GM12872 (cell line): ENCODE measurements at regions not wholly inside any gene's neighbourhood (a gene's known extent, or its start where the extent isn't known, plus 50 kb on each side); places are given as distances from the start of the nearest gene placed in this dataset.

ENCODE experiments used
- TF ChIP-seq, protein P1 (sequence below): IDR thresholded peaks from 3 replicates; pipeline ENCODE4 v1.5.1; 2011; ENCODE audit warnings: low read depth, mild to moderate bottlenecking, low read length, moderate library complexity; ENCODE audit not compliant: insufficient read depth

DNA sequence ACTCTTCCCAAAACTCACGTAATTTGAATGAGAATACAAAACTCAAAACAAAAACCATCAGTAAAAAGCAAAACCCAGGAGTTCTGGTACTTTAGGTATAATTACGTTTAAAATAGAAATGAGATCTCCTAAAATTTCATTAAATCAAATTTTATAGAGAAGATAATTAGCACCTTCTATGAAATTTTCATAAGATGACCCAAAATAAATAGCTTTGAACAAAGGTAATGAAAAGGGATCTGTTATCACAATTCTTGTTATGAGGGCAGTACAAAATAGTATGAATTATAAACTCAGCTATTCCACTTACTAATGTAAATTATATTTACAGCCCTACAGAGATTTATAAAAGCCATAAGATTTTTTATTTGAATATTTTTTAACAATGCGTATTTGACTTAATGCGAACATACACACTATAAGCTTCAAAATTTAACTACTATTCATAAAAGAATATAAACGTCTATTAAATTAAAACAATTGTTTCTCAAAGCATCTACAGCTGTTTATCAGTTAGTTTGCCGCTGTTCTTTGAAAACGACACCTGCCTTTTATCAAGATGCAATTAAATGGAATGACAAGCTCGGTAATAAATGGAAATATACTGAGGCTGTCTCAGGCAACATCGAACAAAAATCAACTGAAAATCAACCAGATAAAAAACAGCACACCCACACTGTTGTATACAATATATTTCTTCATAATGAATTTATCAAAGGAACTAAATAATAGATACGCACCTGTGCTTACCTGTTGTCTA is 63.8 kb downstream of the KCNRG start:
- TF ChIP-seq, protein P1, sequence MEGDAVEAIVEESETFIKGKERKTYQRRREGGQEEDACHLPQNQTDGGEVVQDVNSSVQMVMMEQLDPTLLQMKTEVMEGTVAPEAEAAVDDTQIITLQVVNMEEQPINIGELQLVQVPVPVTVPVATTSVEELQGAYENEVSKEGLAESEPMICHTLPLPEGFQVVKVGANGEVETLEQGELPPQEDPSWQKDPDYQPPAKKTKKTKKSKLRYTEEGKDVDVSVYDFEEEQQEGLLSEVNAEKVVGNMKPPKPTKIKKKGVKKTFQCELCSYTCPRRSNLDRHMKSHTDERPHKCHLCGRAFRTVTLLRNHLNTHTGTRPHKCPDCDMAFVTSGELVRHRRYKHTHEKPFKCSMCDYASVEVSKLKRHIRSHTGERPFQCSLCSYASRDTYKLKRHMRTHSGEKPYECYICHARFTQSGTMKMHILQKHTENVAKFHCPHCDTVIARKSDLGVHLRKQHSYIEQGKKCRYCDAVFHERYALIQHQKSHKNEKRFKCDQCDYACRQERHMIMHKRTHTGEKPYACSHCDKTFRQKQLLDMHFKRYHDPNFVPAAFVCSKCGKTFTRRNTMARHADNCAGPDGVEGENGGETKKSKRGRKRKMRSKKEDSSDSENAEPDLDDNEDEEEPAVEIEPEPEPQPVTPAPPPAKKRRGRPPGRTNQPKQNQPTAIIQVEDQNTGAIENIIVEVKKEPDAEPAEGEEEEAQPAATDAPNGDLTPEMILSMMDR = no peak

DNA sequence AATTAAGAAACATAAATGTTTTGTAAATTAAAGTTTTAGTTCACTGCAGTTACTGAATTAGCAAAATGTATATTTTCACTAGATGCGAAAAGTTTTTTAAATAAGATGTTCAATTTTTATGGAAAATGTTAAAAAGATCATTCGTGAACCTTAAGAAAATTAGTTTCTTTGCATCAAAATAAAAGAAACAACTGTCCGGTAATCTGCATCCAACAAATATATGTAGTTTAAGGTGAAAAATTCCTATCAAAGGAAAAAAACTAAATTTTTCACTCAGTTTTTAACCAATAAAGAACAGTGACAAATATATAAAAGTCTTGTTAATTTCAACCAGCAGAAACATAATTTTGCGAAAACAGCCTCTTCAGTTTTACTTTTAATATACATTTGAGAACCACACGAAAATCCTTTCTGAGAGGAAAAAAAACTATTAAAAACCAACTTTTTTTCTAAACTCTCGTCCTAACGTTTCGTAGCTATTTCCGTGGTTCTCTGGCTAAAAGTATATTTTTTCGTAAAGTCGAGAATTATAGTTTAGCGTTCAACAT is 64.5 kb downstream of the KCNRG start:
- TF ChIP-seq, protein P1 = no peak

DNA sequence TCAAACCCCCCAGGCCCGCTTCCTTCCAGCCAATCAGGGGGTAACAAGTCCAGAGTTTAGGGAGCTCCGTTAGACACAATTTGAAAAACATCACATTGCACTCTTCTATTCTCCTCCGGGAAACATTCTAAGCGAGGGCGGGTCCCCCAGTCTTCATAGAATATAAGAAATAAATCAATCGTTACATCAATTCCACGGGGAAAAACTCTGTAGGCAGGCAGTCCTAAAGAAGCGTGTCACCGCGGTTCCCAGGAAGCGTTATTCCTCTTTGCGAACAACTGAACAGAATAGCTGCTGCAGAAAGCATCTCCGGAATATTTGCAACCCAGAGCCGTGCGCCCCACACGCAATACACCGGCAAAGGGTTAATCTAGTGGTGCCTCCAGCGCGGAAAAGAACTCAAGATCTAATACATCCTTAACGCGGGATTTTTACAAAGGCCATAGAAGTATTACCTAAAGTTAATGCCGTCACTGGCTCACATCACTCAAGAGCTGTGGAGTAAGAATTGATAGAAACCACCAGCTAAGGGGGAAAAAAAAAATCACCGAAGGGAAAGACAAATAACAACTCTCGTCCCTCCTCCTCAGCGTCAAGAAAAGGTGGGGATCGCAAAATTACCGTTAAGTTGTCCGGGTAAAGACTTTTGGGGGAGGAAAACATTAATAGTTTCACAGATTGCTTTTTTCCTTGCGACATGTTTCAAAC is 65.1 kb downstream of the KCNRG start:
- TF ChIP-seq, protein P1 = no peak

DNA sequence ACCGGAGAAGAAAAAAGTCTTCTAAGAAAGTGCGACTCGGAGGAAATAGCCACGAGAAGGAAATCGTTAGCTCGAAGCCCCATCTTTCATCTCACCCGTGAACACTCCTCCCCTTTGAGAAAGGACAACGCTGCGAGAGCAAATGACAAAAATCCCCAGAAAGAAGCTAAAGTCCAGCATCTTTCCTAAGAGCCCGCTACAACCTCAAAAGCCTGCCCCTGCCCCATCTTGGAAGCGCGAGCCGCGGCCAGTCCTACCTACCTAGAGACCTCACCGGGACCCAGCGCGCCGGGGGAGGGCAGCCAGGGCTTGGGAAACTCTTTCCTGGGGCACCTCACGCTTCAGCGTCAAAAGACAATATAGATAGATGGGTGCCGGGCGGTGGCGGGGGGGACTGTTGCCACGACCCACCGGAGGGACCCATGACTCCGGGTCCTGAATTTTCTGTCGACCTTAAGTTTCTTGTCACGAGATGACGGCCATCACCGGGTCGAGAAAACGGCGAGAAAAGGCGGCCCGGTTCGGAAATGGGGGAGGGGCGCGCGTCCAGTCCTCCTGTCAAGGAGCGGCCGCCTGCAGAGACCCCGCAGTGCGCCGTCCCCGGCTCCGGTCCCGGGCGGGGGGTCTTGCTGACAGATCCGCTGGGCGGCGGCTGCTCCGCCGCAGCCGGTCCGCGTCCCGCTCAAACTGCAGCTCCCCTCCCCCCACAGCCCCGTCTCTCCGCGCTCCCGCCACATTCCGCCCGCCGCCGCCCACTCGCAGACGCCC is 65.9 kb downstream of the KCNRG start:
- TF ChIP-seq, protein P1 = no peak

DNA sequence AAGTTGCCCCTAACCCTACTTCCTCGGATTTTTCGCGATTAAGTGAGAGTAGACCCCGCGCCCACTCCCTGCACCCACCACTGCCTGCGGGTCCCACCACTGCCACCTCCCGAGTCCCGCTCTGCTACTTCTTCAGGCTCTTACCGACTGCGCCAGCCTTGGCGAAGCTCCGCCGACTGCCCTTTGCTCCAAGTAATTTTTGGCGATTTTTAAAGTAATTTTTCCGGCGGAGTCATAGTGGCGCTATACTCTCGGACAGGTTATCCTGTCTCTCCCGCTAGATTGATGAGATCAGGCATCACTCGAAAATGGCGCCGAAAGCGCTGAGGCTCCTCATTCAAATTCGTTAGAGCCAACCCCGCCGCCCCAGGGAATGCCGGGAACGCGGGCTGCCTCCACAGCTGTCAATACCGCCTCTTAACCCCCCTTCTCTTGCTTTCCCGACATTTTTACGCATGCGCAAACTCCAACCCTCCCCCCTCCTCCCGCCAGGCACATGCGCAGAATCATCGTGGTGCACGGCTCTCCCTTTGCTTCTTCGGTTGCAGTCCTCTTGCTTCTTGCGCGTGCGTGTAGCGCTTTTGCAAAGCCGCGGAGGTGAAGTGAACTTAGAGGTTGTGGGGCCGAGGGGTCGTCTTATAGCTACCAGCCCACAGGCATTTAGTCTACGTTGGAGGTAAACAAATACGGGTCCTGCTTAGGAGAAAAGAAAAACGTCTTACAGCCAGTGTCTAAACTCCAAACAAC is 66.6 kb downstream of the KCNRG start:
- TF ChIP-seq, protein P1 = no peak

DNA sequence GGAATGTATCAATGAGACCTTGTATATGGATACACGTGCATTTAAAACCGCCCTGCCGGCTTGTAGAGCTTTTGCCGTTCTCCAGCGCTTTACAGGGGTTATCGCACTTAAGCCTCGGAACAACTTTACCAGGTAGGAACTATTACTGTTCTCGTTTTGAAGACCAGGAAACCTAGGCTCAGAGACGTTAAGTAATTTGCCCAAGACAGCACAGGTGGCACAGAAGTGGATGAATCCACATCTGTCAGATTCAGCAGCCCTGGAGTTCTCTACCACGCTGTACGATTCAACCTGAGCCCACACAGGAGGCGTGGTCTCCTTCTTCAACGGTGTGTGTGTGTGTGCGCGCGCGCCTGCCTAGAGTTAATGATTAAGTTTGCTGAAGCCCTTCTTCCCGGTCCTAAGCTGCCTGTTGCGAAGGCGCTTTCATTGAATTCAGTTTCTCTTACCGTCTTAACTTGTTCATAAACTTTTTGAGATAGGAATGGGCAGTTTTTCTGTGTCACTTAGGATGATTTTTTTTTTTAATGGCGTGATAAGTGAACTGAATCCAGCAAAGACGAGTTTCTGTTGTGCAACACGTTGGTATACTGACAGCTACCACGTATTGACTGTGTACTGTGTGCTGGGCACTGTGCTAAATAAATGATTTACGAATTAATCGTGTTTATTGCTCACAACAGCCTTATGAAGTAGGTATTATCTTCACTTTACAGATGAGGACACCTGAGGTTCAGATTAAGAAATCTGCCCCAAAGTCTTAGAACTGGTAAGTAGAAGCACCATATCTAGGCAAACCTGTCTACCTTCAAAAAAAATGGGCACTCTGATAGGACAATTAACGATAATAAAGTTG is 67.4 kb downstream of the KCNRG start:
- TF ChIP-seq, protein P1 = no peak
